Nephron (organoid): ENCODE measurements at regions not wholly inside any gene's neighbourhood (a gene's known extent, or its start where the extent isn't known, plus 50 kb on each side); places are given as distances from the start of the nearest gene placed in this dataset.

ENCODE experiments used
- H3K27ac Mint-ChIP-seq, 3 experiments: 2 replicates each; pipeline ENCODE4 v1.8.0; 2020; ENCODE audit warnings: mixed read lengths in 3 of 3, mild to moderate bottlenecking in 2 of 3, moderate library complexity in 1 of 3
- H3K27me3 Mint-ChIP-seq: 2 replicates; pipeline ENCODE4 v1.8.0; 2021; ENCODE audit warnings: low read depth, mild to moderate bottlenecking, moderate library complexity, mixed read lengths
- H3K36me3 Mint-ChIP-seq: 2 replicates; pipeline ENCODE4 v1.8.0; 2020; ENCODE audit warnings: low read depth, mixed read lengths
- H3K4me1 Mint-ChIP-seq: 2 replicates; pipeline ENCODE4 v1.8.0; 2020; ENCODE audit warnings: mixed read lengths
- H3K4me3 Mint-ChIP-seq, 3 experiments: 2 replicates each; pipeline ENCODE4 v1.8.0; 2020; ENCODE audit warnings: mild to moderate bottlenecking in 3 of 3, mixed read lengths in 3 of 3, moderate library complexity in 2 of 3
- H3K9me3 Mint-ChIP-seq: 2 replicates; pipeline ENCODE4 v1.8.0; 2020; ENCODE audit warnings: mixed read lengths
- CTCF ChIP-seq, 3 experiments: fragments of 200-600 bp; sonication (generic); IDR thresholded peaks; one replicate each; pipeline ENCODE4 v1.5.0; 2021; ENCODE audit warnings: antibody characterized with exemption in 3 of 3; ENCODE audit not compliant: unreplicated experiment in 3 of 3

GRCh38 chr4:86483773-86484172 is 110.3 kb upstream of the PTPN13 start:
- TF ChIP-seq CTCF (IDR thresholded peaks at IDR 0.05; ENCODE audit: unreplicated experiment in 3 of 3): no peak
- H3K27me3 Mint-ChIP-seq: no peaks in the 10 kb centered on the region
- no peaks in the 10 kb centered on the region for H3K9me3 Mint-ChIP-seq
- H3K4me1 Mint-ChIP-seq: peaks cover 43% of the 10 kb centered on the region
- H3K36me3 Mint-ChIP-seq: no peaks in the 10 kb centered on the region
- H3K27ac Mint-ChIP-seq: peak overlapping the region; percentile 2 to 62 (median 48)
- no peak overlapping the region for H3K4me3 Mint-ChIP-seq

DNA sequence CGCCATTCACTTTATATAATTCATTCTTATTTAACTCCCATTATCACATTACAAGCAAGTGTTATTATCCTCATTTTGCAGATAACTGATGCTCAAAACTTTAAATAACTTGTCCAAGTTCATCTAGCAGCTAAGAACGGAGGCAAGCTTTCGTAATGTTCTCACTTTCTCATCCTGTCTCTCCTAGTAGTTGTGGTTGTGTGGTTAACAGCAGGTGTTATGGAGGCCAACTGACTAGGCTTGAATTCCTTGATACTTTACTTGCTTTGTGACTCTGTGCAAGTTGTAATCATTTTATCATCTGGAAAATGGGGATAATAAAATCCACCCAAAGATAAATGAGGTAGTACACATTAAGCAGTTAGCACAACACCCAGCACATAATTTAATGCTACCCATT is 109.9 kb upstream of the PTPN13 start:
- Mint-ChIP-seq H3K27me3 (no peaks in the 10 kb centered on the region), H3K4me1 (peaks cover 43% of the 10 kb centered on the region), H3K9me3 (no peaks in the 10 kb centered on the region), H3K27ac (peak overlapping the region in 2 of 3 experiments; percentile 2 to 33), H3K36me3 (no peaks in the 10 kb centered on the region), H3K4me3 (no peak overlapping the region)
- TF ChIP-seq CTCF (IDR thresholded peaks at IDR 0.05; ENCODE audit: unreplicated experiment in 3 of 3): no peak

DNA sequence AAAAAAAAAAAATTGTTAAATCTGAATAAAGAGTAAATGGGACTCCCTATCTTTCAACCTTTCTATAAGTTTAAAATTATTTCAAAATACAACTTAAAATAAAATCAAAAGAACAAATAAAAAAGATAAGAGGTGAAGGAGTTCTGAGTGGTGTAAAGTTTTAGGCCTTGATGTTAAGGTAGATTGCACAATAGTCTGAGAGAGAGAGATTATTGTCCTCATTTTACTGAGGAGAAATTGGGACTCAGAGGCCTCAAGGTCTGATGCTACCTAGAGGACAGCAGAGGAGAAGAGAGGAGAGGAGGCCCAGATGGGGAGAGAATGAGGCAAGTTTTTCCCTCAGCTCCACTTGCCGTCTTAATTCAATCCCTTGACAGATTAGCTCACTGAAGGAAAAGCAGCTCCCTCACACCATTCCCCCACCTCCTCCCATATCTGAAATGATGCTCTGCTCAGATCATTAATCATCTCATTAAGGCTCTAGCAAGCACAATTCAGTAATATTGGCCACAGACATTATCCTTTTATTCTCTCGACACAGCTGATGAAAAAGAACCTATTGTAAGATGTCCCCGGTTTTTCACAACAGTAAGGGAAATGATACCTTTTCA is 106.3 kb upstream of the PTPN13 start:
- no peaks in the 10 kb centered on the region for H3K36me3 Mint-ChIP-seq
- TF ChIP-seq CTCF (IDR thresholded peaks at IDR 0.05; ENCODE audit: unreplicated experiment in 3 of 3): no peak
- H3K27me3 Mint-ChIP-seq: peaks cover 4% of the 10 kb centered on the region
- no peak overlapping the region for H3K4me3 Mint-ChIP-seq
- no peak overlapping the region for H3K27ac Mint-ChIP-seq
- no peaks in the 10 kb centered on the region for H3K9me3 Mint-ChIP-seq
- H3K4me1 Mint-ChIP-seq: peaks cover 24% of the 10 kb centered on the region

- Mint-ChIP-seq H3K36me3 (no peaks in the 10 kb centered on the region), H3K4me1 (peaks cover 14% of the 10 kb centered on the region), H3K27ac (no peak overlapping the region), H3K9me3 (no peaks in the 10 kb centered on the region), H3K4me3 (no peak overlapping the region), H3K27me3 (peaks cover 4% of the 10 kb centered on the region)
- TF ChIP-seq CTCF (IDR thresholded peaks at IDR 0.05; ENCODE audit: unreplicated experiment in 3 of 3): no peak
Measured at GRCh38 chr4:86493460-86493859, 100.7 kb upstream of the PTPN13 start.

GRCh38 chr4:86496094-86497080 is 97.7 kb upstream of the PTPN13 start:
- H3K27ac Mint-ChIP-seq: peak overlapping the region; percentile 46 to 92 (median 75)
- peaks cover 26% of the 10 kb centered on the region for H3K4me1 Mint-ChIP-seq

More at GRCh38 chr4:86496094-86497080, 97.7 kb upstream of the PTPN13 start:
- TF ChIP-seq CTCF (IDR thresholded peaks at IDR 0.05; ENCODE audit: unreplicated experiment in 3 of 3): peak; percentile 91 to 97 (median 94)
- Mint-ChIP-seq H3K36me3 (no peaks in the 10 kb centered on the region), H3K9me3 (no peaks in the 10 kb centered on the region), H3K4me3 (no peak overlapping the region), H3K27me3 (peaks cover 4% of the 10 kb centered on the region)
